Activated naive CD8-positive, alpha-beta T cell treated with anti-CD3 and anti-CD28 coated beads, Interleukin-2, amount 50 U/mL, for 24 hours (primary cell): ENCODE measurements at regions not wholly inside any gene's neighbourhood (a gene's known extent, or its start where the extent isn't known, plus 50 kb on each side); places are given as distances from the start of the nearest gene placed in this dataset.

Source experiments
- ATAC-seq: fragments of 150-1000 bp; cut with Tn5 transposase; one replicate; pipeline ENCODE4 v1.10.0; 2021
- DNase-seq: peaks from one replicate; pipeline ENCODE4 v3.0.0; 2021
- H3K27ac Mint-ChIP-seq: one replicate; pipeline ENCODE4 v1.8.0; 2021; ENCODE audit warnings: mild to moderate bottlenecking, mixed read lengths
- H3K27me3 Mint-ChIP-seq: one replicate; pipeline ENCODE4 v1.8.0; 2021; ENCODE audit warnings: mixed read lengths
- H3K36me3 Mint-ChIP-seq: one replicate; pipeline ENCODE4 v1.8.0; 2021; ENCODE audit warnings: low read depth, mixed read lengths
- H3K4me1 Mint-ChIP-seq: one replicate; pipeline ENCODE4 v1.8.0; 2021; ENCODE audit warnings: mixed read lengths
- H3K4me3 Mint-ChIP-seq: one replicate; pipeline ENCODE4 v1.8.0; 2021; ENCODE audit warnings: mild to moderate bottlenecking, moderate library complexity, mixed read lengths
- H3K9me3 Mint-ChIP-seq: one replicate; pipeline ENCODE4 v1.8.0; 2021; ENCODE audit warnings: mixed read lengths

- H3K27ac Mint-ChIP-seq, result no peak overlapping the region
- DNase-seq (no peak), ATAC-seq (no peak)
- no peaks in the 10 kb centered on the region for H3K36me3 Mint-ChIP-seq
- no peak overlapping the region for H3K4me3 Mint-ChIP-seq
- H3K27me3 Mint-ChIP-seq, result no peaks in the 10 kb centered on the region
- peaks cover 3% of the 10 kb centered on the region for H3K9me3 Mint-ChIP-seq
- no peaks in the 10 kb centered on the region for H3K4me1 Mint-ChIP-seq
Measured at GRCh38 chrX:94041881-94042280, 367.9 kb downstream of the FAM133A start.

GRCh38 chrX:94045724-94046123 is 371.7 kb downstream of the FAM133A start:
- no peaks in the 10 kb centered on the region for H3K36me3 Mint-ChIP-seq
- peaks cover 3% of the 10 kb centered on the region for H3K9me3 Mint-ChIP-seq
- H3K4me3 Mint-ChIP-seq, result no peak overlapping the region
- DNase-seq (no peak), ATAC-seq (no peak)
- H3K4me1 Mint-ChIP-seq, result no peaks in the 10 kb centered on the region
- H3K27ac Mint-ChIP-seq, result no peak overlapping the region
- no peaks in the 10 kb centered on the region for H3K27me3 Mint-ChIP-seq

- Mint-ChIP-seq H3K4me1 (no peaks in the 10 kb centered on the region), H3K4me3 (no peak overlapping the region), H3K27me3 (no peaks in the 10 kb centered on the region), H3K9me3 (no peaks in the 10 kb centered on the region), H3K27ac (no peak overlapping the region), H3K36me3 (no peaks in the 10 kb centered on the region)
- DNase-seq (no peak), ATAC-seq (no peak)
Measured at GRCh38 chrX:94051926-94052325, 377.9 kb downstream of the FAM133A start.

- no peak overlapping the region for H3K27ac Mint-ChIP-seq
- no peak for ATAC-seq
- H3K36me3 Mint-ChIP-seq, result no peaks in the 10 kb centered on the region
- DNase-seq, result no peak
- no peaks in the 10 kb centered on the region for H3K27me3 Mint-ChIP-seq
- H3K4me1 Mint-ChIP-seq, result no peaks in the 10 kb centered on the region
- no peaks in the 10 kb centered on the region for H3K9me3 Mint-ChIP-seq
- no peak overlapping the region for H3K4me3 Mint-ChIP-seq
Measured at GRCh38 chrX:94053575-94053974, 379.6 kb downstream of the FAM133A start.

- H3K4me1 Mint-ChIP-seq, result no peaks in the 10 kb centered on the region
- no peak overlapping the region for H3K4me3 Mint-ChIP-seq
- no peaks in the 10 kb centered on the region for H3K9me3 Mint-ChIP-seq
- no peak overlapping the region for H3K27ac Mint-ChIP-seq
- no peak for ATAC-seq
- no peaks in the 10 kb centered on the region for H3K36me3 Mint-ChIP-seq
- no peak for DNase-seq
- no peaks in the 10 kb centered on the region for H3K27me3 Mint-ChIP-seq
Measured at GRCh38 chrX:94057385-94057784, 383.4 kb downstream of the FAM133A start.

GRCh38 chrX:94058728-94059382 is 384.8 kb downstream of the FAM133A start:
- Mint-ChIP-seq H3K4me1 (no peaks in the 10 kb centered on the region), H3K9me3 (no peaks in the 10 kb centered on the region), H3K27me3 (no peaks in the 10 kb centered on the region), H3K4me3 (no peak overlapping the region), H3K36me3 (no peaks in the 10 kb centered on the region), H3K27ac (no peak overlapping the region)
- ATAC-seq (no peak), DNase-seq (no peak)

GRCh38 chrX:94065091-94065490 is 391.1 kb downstream of the FAM133A start:
- H3K4me1 Mint-ChIP-seq, result no peaks in the 10 kb centered on the region
- peaks cover 4% of the 10 kb centered on the region for H3K9me3 Mint-ChIP-seq
- ATAC-seq, result no peak
- H3K36me3 Mint-ChIP-seq, result no peaks in the 10 kb centered on the region
- H3K4me3 Mint-ChIP-seq, result no peak overlapping the region
- no peak for DNase-seq
- H3K27ac Mint-ChIP-seq, result no peak overlapping the region
- no peaks in the 10 kb centered on the region for H3K27me3 Mint-ChIP-seq

- H3K27me3 Mint-ChIP-seq, result no peaks in the 10 kb centered on the region
- no peaks in the 10 kb centered on the region for H3K9me3 Mint-ChIP-seq
- H3K36me3 Mint-ChIP-seq, result no peaks in the 10 kb centered on the region
- H3K4me3 Mint-ChIP-seq, result no peak overlapping the region
- H3K4me1 Mint-ChIP-seq, result no peaks in the 10 kb centered on the region
- no peak for ATAC-seq
- H3K27ac Mint-ChIP-seq, result no peak overlapping the region
- DNase-seq, result no peak
Measured at GRCh38 chrX:94089149-94089548, 415.1 kb downstream of the FAM133A start.

- no peak for ATAC-seq
- Mint-ChIP-seq H3K36me3 (no peaks in the 10 kb centered on the region), H3K27me3 (no peaks in the 10 kb centered on the region), H3K27ac (no peak overlapping the region), H3K9me3 (peaks cover 5% of the 10 kb centered on the region), H3K4me1 (no peaks in the 10 kb centered on the region), H3K4me3 (no peak overlapping the region)
- DNase-seq, result no peak
Measured at GRCh38 chrX:94097868-94098267, 423.9 kb downstream of the FAM133A start.

GRCh38 chrX:94107981-94108380 is 434.0 kb downstream of the FAM133A start:
- Mint-ChIP-seq H3K4me3 (no peak overlapping the region), H3K9me3 (no peaks in the 10 kb centered on the region), H3K27me3 (no peaks in the 10 kb centered on the region), H3K27ac (no peak overlapping the region), H3K4me1 (no peaks in the 10 kb centered on the region), H3K36me3 (no peaks in the 10 kb centered on the region)
- ATAC-seq (no peak), DNase-seq (no peak)

GRCh38 chrX:94114362-94114761 is 440.4 kb downstream of the FAM133A start:
- no peak for ATAC-seq
- H3K9me3 Mint-ChIP-seq, result no peaks in the 10 kb centered on the region
- H3K36me3 Mint-ChIP-seq, result no peaks in the 10 kb centered on the region
- no peak overlapping the region for H3K4me3 Mint-ChIP-seq
- no peaks in the 10 kb centered on the region for H3K4me1 Mint-ChIP-seq
- no peak for DNase-seq
- no peak overlapping the region for H3K27ac Mint-ChIP-seq
- no peaks in the 10 kb centered on the region for H3K27me3 Mint-ChIP-seq

GRCh38 chrX:94121799-94122198 is 447.8 kb downstream of the FAM133A start:
- no peaks in the 10 kb centered on the region for H3K9me3 Mint-ChIP-seq
- H3K27me3 Mint-ChIP-seq, result no peaks in the 10 kb centered on the region
- ATAC-seq, result no peak
- H3K27ac Mint-ChIP-seq, result no peak overlapping the region
- no peaks in the 10 kb centered on the region for H3K4me1 Mint-ChIP-seq
- no peaks in the 10 kb centered on the region for H3K36me3 Mint-ChIP-seq
- no peak overlapping the region for H3K4me3 Mint-ChIP-seq
- DNase-seq, result no peak

GRCh38 chrX:94123062-94123461 is 449.1 kb downstream of the FAM133A start:
- H3K4me3 Mint-ChIP-seq, result no peak overlapping the region
- no peaks in the 10 kb centered on the region for H3K9me3 Mint-ChIP-seq
- DNase-seq (no peak), ATAC-seq (no peak)
- no peak overlapping the region for H3K27ac Mint-ChIP-seq
- no peaks in the 10 kb centered on the region for H3K4me1 Mint-ChIP-seq
- no peaks in the 10 kb centered on the region for H3K27me3 Mint-ChIP-seq
- no peaks in the 10 kb centered on the region for H3K36me3 Mint-ChIP-seq

GRCh38 chrX:94162971-94163370 is 489.0 kb downstream of the FAM133A start:
- no peak for DNase-seq
- H3K27ac Mint-ChIP-seq, result no peak overlapping the region
- no peaks in the 10 kb centered on the region for H3K36me3 Mint-ChIP-seq
- H3K4me1 Mint-ChIP-seq, result no peaks in the 10 kb centered on the region
- no peak for ATAC-seq
- H3K9me3 Mint-ChIP-seq, result no peaks in the 10 kb centered on the region
- H3K27me3 Mint-ChIP-seq, result no peaks in the 10 kb centered on the region
- no peak overlapping the region for H3K4me3 Mint-ChIP-seq

- Mint-ChIP-seq H3K27me3 (no peaks in the 10 kb centered on the region), H3K27ac (no peak overlapping the region), H3K9me3 (peaks cover under 1% of the 10 kb centered on the region), H3K4me1 (no peaks in the 10 kb centered on the region), H3K36me3 (no peaks in the 10 kb centered on the region), H3K4me3 (no peak overlapping the region)
- ATAC-seq (no peak), DNase-seq (no peak)
Measured at GRCh38 chrX:94178145-94178788, 504.3 kb downstream of the FAM133A start.

GRCh38 chrX:94204524-94204923 is 530.5 kb downstream of the FAM133A start:
- no peaks in the 10 kb centered on the region for H3K27me3 Mint-ChIP-seq
- no peaks in the 10 kb centered on the region for H3K4me1 Mint-ChIP-seq
- no peak for ATAC-seq
- DNase-seq, result no peak
- H3K27ac Mint-ChIP-seq, result no peak overlapping the region
- no peak overlapping the region for H3K4me3 Mint-ChIP-seq
- H3K9me3 Mint-ChIP-seq, result no peaks in the 10 kb centered on the region
- no peaks in the 10 kb centered on the region for H3K36me3 Mint-ChIP-seq
